GM21825 (cell line): ENCODE measurements at regions not wholly inside any gene's neighbourhood (a gene's known extent, or its start where the extent isn't known, plus 50 kb on each side); places are given as distances from the start of the nearest gene placed in this dataset.
"Not testable (repeated sequence)": the region's sequence is repeated elsewhere in the genome, so short reads cannot be mapped to it uniquely, and the experiment has no call there.

Experiments used
- ATAC-seq: cut with Tn5 transposase; IDR thresholded peaks from one replicate; pipeline ENCODE4 v1.9.1; 2021; ENCODE audit warnings: mild to moderate bottlenecking, moderate library complexity; ENCODE audit not compliant: unreplicated experiment

GRCh38 chr16:88199296-88200153, 183.2 kb upstream of the ZNF469 start:
- ATAC-seq: not testable (repeated sequence)

- not testable (repeated sequence) for ATAC-seq
Observed at GRCh38 chr16:88200154-88200895, 182.4 kb upstream of the ZNF469 start.

GRCh38 chr16:88200896-88201185, 181.9 kb upstream of the ZNF469 start:
- ATAC-seq: no peak

- ATAC-seq: not testable (repeated sequence)
Observed at GRCh38 chr16:88201611-88202010, 181.1 kb upstream of the ZNF469 start.

- no peak for ATAC-seq
Observed at GRCh38 chr16:88202207-88202745, 180.5 kb upstream of the ZNF469 start.

- ATAC-seq: not testable (repeated sequence)
Observed at GRCh38 chr16:88202856-88203681, 179.7 kb upstream of the ZNF469 start.

- not testable (repeated sequence) for ATAC-seq
Observed at GRCh38 chr16:88204131-88205110, 178.3 kb upstream of the ZNF469 start.

GRCh38 chr16:88205482-88205881, 177.3 kb upstream of the ZNF469 start:
- ATAC-seq: not testable (repeated sequence)

GRCh38 chr16:88206006-88206405, 176.8 kb upstream of the ZNF469 start:
- ATAC-seq: not testable (repeated sequence)

- ATAC-seq: not testable (repeated sequence)
Observed at GRCh38 chr16:88206516-88206915, 176.2 kb upstream of the ZNF469 start.

- ATAC-seq: no peak
Observed at GRCh38 chr16:88208112-88208511, 174.6 kb upstream of the ZNF469 start.

GRCh38 chr16:88208776-88209175, 174.0 kb upstream of the ZNF469 start:
- ATAC-seq: not testable (repeated sequence)

- not testable (repeated sequence) for ATAC-seq
Observed at GRCh38 chr16:88209579-88209978, 173.2 kb upstream of the ZNF469 start.

- not testable (repeated sequence) for ATAC-seq
Observed at GRCh38 chr16:88213937-88214336, 168.8 kb upstream of the ZNF469 start.

GRCh38 chr16:88221001-88221761, 161.6 kb upstream of the ZNF469 start:
- ATAC-seq: not testable (repeated sequence)

- ATAC-seq: not testable (repeated sequence)
Observed at GRCh38 chr16:88223696-88224095, 159.1 kb upstream of the ZNF469 start.

- ATAC-seq: not testable (repeated sequence)
Observed at GRCh38 chr16:88224131-88224898, 158.4 kb upstream of the ZNF469 start.

GRCh38 chr16:88225640-88226230, 157.0 kb upstream of the ZNF469 start:
- not testable (repeated sequence) for ATAC-seq
